GM18520 (cell line): ENCODE measurements at regions not wholly inside any gene's neighbourhood (a gene's known extent, or its start where the extent isn't known, plus 50 kb on each side); places are given as distances from the start of the nearest gene placed in this dataset.
"Not testable (repeated sequence)": the region's sequence is repeated elsewhere in the genome, so short reads cannot be mapped to it uniquely, and the experiment has no call there.

Experiments used
- ATAC-seq: cut with Tn5 transposase; IDR thresholded peaks from one replicate; pipeline ENCODE4 v1.9.1; 2021; ENCODE audit not compliant: unreplicated experiment

DNA sequence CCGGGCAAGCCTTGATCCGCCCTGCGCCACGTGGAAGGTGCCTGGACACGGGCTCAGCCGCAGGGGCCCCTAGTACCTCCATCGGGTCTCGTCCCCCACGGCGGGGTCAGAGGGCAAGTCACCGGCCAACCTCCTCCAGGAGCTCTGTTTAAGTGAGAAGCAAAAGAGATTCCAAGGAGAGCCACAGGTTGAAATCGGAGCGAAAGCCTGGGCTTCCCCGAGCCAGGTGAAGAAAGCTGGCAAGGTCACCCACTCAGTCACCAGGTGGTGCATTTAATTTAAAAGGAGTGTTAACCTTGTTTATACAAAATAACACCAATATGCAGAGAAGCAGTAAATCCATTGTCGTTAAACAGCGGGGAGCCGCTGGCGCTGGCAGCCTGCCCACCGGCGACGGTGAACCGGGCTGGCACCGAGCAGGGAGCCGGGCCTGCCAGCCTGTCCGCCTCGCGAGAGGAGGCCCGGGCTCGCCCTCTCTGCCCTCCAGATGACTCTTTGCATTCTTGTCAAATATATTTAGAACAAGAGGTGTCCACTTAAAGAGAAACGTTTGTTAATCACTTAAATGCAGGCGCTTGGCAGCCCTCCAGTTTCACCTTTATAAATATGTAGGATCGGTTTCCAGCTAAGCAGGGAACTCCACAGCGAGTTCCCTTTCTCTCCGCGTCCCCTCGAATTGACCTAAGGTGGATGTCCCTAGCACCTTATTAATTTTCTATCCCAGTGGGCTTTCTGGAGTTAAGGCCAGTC is 277.3 kb upstream of the NR2F2 start:
- no peak for ATAC-seq

DNA sequence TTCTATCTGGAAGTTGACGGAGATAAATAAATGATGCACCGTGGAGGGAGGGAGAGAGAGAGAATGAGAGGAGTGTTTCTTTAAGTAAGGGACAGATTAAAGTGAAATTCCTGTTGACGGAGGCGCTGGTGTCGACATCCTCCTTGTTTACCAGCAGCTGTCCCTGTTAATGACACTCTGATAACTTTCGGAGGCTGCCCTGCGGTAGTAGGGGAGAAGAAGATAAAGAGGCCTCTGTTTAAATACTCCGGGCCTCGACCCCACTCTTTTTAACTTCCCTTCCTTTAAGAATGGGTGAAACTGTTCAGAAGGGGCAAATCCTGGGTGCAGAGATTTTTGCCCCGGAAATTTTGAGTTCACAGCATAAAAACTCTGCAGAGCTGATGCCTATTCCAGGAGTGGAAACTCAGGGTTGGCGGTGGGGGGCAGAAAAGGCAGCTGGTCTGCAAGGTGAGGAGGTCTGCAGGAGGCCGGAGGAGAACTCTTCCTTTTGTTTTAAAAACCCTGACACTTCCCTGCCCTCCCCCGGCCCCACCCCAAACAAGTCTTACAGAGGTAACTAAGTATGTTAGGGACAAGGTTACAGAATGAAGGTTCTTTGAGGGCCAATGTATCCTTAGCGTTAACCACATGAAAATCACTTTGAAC is 276.6 kb upstream of the NR2F2 start:
- ATAC-seq = no peak

DNA sequence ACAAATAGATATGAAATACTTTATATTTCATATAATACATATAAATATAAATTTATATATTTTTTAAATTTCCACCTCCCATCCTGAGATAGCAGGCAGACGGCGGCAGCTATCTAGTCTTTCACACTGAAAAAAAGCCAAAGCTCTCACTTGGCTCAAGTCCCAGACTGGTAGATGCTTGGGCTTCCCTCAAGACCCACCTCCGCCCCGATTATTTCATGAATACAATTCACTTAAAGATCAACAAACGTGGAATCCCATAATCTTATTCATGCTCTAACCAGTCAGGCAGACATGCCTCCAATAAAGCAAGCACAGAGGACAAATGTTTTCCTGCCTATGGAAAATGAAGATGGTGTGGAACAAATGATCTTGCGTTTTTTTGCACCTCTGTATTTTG is 275.9 kb upstream of the NR2F2 start:
- ATAC-seq = no peak

DNA sequence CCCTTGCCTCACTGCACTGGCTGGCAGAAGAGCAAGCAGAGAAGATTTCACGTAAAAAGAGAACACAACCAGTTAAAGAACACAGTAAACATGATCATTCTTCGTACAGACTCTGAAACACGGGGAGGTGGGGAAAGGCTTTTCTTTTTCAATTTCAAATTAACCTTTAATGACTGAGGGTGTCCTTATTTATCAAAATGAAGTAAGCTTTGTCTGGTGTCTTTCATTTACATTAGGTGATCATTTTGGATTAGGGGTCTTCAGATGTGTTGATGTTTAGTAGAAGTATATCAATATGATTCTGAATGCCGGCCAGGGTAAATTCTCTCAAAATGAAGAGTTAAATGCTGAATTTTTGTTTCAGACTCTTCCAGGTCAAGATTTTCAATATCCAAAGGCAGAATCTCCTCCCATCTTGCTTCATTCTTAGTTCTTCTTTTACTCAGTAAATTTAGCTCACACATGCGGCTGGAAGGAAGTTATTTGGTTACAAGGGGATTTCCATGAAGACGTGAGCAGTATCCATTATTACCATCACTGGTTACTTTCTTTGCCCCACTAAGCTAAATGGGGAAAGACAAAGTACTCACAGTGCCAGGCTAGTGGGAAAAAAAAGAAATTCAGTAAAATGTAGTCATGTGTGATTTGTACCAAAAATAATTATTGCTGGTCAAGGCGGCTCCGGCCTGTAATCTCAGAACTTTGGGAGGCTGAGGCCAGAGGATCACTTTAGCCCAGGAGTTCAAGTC is 272.2 kb upstream of the NR2F2 start:
- ATAC-seq = no peak

DNA sequence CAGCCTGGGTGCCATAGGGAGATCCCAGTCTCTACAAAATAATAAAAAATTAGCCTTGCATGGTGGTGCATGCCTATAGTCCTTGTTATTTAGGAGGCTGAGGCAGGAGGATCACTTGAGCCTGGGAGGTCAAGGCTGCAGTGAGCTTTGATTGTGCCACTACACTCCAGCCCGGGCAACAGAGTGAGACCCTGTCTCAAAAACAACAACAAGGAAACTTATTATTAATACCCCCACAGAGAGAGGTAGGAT is 271.7 kb upstream of the NR2F2 start:
- ATAC-seq = not testable (repeated sequence)

DNA sequence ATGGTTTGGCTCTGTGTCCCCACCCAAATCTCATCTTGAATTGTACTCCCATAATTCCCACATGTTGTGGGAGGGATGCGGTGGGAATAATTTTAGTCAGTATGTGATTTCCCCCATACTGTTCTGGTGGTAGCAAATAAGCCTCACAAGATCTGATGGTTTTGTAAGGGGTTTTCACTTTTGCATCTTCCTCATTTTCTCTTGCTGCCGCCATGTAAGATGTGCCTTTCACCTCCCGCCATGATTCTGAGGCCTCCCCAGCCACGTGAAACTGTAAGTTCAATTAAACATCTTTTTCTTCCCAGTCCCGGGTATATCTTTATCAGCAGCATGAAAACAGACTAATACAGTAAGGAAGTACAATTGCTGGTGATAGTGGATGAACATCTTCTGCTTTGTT is 269.9 kb upstream of the NR2F2 start:
- ATAC-seq = not testable (repeated sequence)

DNA sequence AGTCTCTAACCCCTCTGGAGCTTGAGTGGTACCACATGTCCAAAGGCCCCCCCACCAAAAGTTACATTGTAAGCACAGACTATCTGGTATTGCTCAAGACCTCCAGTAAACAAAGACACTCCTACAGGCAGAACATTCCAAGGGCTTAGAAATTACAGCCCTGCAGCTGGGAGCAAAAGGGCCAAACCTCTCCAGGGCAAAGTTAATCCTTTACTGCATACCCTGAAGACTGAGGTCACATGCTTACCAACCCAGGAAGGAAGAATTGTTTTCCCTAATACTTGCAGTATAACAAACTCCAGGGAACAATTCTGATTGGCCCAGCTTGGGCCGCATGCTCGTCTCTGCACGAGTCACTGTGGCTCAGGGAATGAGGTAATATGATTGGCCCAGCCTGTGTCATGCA is 266.1 kb upstream of the NR2F2 start:
- no peak for ATAC-seq

DNA sequence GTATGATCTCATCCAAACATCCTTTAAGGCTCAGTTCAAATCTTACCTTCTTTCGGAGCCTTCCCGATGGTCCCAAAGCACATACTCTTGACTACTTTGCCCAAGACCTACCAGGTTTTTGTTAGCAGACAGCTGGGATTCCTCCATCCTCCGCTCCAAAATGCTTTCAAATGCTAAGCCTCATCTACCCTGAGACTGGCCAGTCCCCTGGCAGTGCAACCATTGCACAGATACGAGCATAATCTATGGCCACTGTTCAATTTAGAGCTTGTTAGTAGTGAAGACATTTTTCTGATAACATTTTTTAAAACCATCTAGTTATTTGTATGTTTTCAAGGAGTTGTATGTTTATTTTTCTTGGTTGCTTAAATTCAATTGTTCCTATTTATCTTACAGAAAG is 264.4 kb upstream of the NR2F2 start:
- ATAC-seq = no peak

DNA sequence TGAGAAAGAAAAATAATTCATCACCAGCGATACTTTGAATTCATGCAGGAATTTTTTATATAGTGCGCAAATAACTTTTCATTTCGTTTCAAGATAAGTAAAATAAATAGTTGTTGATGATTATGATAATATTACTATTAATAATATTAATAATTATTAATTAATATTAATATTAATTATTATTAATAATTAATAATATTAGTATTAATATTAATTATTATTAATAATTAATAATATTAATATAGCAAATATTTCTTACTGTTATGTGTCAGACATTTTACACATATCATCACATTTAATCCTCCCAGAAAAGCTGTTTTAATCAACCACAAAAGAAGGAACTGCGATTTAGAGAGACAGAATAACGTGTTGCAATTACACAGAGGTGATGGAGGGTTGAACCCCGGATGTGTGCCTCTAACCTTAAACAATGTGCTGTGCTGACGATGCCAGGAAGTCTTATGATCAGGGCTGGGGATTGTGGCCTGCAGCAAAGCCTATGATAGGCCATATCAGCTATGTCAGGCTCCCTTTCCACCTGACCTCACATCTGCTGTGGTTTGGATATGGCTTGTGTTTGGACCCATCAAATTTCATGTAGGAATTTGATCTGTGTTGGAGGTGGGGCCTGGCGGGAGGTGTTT is 263.5 kb upstream of the NR2F2 start:
- no peak for ATAC-seq

DNA sequence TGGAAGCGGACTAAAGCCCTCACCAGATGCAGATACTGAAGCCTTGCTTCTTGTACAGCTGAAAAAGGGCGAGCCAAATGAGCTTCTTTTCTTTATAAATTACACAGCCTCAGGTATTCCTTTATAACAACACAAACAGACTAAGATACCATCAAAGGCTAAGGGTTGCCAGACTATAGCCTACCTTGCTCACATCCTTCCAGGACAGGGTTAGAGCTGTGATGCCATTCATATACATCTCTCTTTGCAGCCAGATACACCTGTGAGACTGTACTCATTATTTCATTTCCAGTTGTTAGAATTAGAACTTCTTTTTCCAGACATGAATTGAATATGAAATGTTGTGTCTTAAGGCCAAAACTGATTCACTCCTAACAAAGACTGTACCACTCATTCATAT is 262.8 kb upstream of the NR2F2 start:
- ATAC-seq = no peak

DNA sequence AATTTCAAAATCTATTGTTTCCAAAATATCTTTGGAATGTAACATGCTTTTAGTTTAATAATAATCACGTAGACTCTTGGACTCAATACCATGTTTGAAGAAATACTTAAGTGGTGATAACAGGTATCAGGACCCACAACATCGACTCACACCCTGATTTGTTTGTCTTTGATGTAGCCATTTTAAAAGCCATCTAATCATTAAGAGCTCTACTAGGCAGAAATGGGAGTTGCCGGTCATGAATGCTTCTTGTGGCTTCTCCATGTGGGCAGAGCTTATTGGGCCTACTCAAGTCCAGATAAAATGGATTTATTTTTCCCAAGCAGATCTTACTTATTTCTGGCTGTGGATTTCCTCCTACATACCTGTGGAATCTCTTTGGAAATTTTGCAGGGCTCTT is 261.6 kb upstream of the NR2F2 start:
- no peak for ATAC-seq

DNA sequence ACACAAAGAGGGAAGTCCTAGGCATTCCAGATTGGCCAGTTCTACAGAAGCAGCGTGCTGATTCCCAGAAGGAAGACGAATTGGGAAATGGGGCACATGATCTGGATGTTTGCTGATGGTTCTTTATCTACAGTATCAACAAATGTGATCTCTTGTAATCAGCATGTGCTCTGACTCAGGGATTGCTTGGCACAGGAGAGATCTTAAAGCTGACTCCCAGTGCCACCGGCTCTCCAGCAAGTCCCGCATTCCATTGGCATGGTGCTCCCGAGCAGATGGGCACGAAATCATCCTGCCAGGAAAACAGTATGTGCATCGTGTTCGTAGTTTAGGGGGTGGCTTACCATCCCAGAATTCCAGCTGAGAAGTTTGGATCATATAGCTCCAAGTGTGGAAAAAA is 259.9 kb upstream of the NR2F2 start:
- no peak for ATAC-seq

DNA sequence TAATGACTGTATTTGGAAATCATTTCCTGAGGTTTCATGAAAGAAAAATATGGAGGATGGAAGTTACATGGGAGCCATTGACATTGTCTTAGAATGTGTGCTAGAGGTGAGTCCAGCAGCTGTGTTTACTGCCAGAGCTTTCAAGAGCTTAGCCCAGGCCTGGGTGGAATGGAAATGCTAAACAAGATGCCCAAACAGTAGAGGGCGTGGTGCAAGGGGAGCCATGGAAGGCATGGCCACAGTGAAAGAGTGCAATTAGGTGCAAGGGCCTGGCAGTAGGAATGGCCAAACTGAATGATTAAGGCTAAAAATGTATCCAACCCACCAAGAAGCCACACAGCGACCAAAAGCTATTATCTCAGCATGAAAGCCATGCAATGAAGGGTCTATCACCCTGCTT is 257.7 kb upstream of the NR2F2 start:
- no peak for ATAC-seq

DNA sequence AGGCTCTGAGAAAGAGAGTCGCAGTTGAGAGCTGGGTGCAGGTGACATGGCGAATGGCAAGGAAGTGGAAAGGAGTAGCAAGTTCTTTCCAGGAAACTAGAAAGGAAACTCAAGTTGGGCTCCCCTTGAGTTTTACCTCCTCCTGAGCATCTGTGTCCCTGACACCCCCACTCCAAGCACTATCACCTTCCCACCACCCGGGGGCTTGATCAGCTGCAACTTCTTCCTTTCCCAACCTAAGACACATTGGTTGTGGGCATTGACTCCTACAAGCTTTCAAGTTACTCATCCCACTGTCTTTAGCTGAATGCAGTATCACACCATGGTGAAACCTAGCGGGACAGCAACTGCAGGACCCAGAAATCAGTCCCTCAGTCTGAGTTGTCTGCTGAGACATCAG is 256.6 kb upstream of the NR2F2 start:
- no peak for ATAC-seq

DNA sequence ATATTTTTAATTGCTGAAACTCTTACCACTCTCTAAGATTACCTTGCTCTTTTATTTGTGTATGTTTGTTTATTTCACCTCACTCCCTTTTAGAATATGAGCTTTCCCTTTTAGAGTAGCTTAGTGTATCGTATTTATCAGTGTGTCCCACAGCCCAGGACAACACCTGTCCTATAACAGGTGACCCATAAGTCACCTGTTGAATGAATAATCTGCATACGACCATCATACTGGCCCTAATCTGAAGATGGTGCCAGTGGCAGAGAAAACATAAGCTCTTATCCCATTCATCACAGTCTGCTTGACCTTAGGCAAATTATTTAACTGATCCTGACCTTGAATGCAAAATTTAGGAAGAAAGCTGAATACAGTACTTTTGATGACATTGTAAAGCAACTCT is 254.6 kb upstream of the NR2F2 start:
- no peak for ATAC-seq

DNA sequence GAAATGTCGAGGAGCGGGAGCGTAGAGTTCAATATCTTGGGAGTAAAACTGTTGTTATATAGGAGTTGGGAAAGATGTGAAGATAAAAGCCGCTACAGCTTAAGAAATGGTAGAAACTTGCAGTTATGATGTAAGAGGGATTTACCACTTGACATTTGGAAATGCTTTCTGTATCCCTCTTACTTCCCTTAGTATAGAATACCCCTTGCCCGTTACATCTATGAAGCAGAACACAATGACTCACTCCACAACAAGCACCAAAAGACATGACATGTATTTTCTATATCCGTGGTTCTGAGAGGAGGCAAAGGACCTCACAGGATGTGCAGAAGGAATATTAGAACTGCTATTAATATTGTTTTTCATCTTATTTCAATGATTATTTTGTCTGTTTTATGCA is 254.2 kb upstream of the NR2F2 start:
- no peak for ATAC-seq

DNA sequence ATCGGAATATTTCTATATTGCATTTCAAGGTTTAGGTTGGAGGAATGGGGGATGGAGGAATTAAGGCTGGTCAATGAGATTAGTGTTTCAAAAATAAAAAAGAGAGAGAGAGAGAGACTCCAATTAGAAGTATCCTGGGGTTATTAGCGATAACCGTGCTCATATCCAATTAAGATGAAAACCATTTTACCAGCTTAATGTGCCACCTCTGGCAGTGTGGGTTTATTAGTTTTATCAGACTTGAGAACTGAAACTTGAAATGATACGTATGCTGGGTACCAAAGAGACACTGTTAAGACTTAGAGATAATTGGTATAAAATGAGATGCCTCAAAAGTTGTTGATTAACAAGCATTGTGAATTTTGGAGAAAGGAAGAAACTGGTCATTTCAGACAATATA is 251.5 kb upstream of the NR2F2 start:
- no peak for ATAC-seq

DNA sequence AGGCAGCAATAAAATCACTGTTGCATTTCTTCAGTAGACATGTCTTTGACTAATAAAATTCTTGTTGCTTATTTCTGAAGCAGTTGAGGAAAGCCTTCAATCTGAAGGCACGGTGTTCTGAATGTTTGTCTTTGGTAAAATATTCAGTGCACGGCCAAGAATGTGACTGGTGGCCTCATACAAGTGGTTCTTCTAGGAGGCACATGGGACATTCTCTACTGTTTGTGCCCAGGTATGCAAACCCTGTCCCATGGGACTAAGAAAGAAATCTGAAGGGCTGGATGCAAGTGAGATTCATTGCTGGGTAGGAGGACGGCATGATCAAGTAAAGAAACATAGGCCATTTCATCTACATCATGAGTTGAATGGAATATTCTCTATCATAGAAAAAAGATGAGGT is 250.6 kb upstream of the NR2F2 start:
- no peak for ATAC-seq

DNA sequence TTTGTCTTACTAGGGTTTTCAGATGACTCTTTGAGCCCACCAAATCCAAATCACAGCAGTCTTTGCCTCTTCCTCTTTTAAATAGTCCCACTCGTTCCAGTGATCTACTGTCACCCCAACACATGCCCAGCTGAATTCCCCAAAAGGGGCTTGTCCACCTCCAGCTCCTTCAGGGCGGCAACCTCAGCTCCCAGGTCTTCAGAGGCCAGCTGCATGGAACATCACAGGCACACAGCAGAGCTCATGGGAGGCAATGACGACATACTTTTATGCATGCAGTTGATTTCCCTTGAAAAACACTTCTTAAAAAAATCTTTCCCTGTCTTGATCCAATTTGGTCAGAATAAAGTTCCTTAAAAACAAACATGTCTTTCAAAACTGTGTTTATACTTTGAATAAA is 244.3 kb upstream of the NR2F2 start:
- ATAC-seq = no peak

DNA sequence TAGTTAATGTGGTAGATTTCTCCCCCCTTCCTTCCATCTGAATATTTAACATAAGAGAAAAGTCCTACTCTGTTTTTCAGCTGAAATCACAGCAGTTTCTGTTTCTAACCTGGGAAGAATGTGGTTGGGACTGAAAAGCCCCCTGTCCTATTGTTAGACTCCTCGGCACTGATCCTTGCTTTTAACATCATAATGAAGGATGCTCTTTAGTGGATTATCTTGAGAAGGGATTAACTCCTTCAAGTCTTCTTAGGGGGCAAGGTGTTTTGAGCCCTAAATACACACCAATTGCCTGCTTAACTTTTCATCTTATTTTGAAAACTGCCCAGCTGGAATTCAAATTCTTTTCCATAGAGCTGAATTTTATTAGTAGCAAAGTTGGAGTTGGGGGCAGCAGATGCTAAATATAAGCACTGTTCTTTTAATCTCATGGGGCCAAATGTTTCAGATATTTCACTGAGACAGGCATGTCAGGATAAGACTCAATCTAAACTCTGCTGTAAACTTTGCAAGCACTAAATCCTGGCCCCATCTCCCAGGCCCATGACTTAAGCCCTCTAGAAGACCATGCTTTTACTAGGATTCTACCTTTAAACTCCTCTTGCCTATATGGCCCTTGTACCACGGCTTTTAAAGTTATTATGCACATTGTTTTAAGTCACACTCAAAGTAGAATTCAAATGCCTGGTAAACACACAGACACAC is 243.2 kb upstream of the NR2F2 start:
- ATAC-seq = no peak

DNA sequence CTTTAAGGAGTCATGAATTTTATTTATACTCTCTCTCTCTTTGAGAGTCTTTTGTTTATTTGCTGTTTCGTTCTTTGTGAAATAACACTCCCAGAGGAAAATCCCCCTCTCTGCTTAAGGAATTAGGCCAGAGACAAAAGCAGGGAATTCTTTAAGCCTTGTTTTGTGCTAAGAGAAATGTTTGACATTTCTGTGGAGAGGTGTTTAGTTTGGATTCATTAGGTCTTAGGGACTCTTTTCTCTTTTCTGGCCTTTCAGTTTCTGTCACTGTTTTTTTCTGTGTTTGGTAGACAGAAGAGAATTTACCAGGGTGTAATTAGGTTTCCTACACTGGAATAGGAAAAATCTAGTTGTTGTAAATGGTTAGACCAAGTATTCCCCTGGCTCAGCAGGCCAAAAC is 241.8 kb upstream of the NR2F2 start:
- ATAC-seq = no peak
